ENCODE measurements at regions not wholly inside any gene's neighbourhood (a gene's known extent, or its start where the extent isn't known, plus 50 kb on each side); places are given as distances from the start of the nearest gene placed in this dataset.

- TF ChIP-seq CTCF (IDR thresholded peaks at IDR 0.05) (no peak), POLR2A (IDR thresholded peaks at IDR 0.05) (no peak)
These were observed 436.4 kb downstream of the QKI start for GRCh38 chr6:163850874-163851273.
